A549 (cell line): ENCODE measurements at regions not wholly inside any gene's neighbourhood (a gene's known extent, or its start where the extent isn't known, plus 50 kb on each side); places are given as distances from the start of the nearest gene placed in this dataset.

Source experiments
- CBX8 ChIP-seq: fragments of 200-600 bp; sonication (generic); IDR thresholded peaks from 2 replicates; pipeline ENCODE4 v1.6.1; 2016
- EP300 ChIP-seq, 2 experiments: fragments of >200 bp; sonication (Bioruptor Twin); formaldehyde crosslinking; IDR thresholded peaks; 2 replicates in 1 of 2; 3 replicates in 1 of 2; pipeline ENCODE4 v1.6.1; 2016 to 2017
- HOXA7 ChIP-seq: fragments of 250-450 bp; sonication (Bioruptor Pico); IDR thresholded peaks from 2 replicates; pipeline ENCODE4 v1.5.0; 2020; ENCODE audit warnings: mild to moderate bottlenecking, moderate library complexity
- JUNB ChIP-seq: fragments of >200 bp; sonication (Bioruptor Twin); formaldehyde crosslinking; IDR thresholded peaks from 2 replicates; pipeline ENCODE4 v1.6.1; 2016
- MAZ ChIP-seq: fragments of 150-350 bp; IDR thresholded peaks from 2 replicates; pipeline ENCODE4 v1.6.1; 2014; ENCODE audit warnings: antibody characterized with exemption, low read depth, low read length, borderline replicate concordance
- NR3C1 ChIP-seq: fragments of >200 bp; sonication (Bioruptor Twin); formaldehyde crosslinking; IDR thresholded peaks from 3 replicates; pipeline ENCODE4 v1.6.1; 2017
- PHF8 ChIP-seq: fragments of 200-600 bp; sonication (generic); IDR thresholded peaks from 2 replicates; pipeline ENCODE4 v1.6.1; 2016; ENCODE audit warnings: low read depth, mild to moderate bottlenecking, antibody characterized with exemption, moderate library complexity, borderline replicate concordance
- POLR2A ChIP-seq: IDR thresholded peaks from 2 replicates; pipeline ENCODE4 v1.6.1; 2012; ENCODE audit warnings: mild to moderate bottlenecking, low read length
- RFX5 ChIP-seq: fragments of 450-650 bp; IDR thresholded peaks from 2 replicates; pipeline ENCODE4 v1.7.1; 2014; ENCODE audit warnings: antibody characterized with exemption, mild to moderate bottlenecking, moderate library complexity
- RNF2 ChIP-seq: fragments of 200-600 bp; sonication (generic); IDR thresholded peaks from 2 replicates; pipeline ENCODE4 v1.6.1; 2016; ENCODE audit warnings: low read depth, mild to moderate bottlenecking, antibody characterized with exemption, moderate library complexity, borderline replicate concordance
- ZFP36 ChIP-seq: fragments of 450-650 bp; IDR thresholded peaks from 2 replicates; pipeline ENCODE4 v1.6.1; 2014; ENCODE audit warnings: borderline replicate concordance; ENCODE audit not compliant: partially characterized antibody
- ZSCAN20 ChIP-seq: fragments of 250-450 bp; sonication (Bioruptor Pico); IDR thresholded peaks from 2 replicates; pipeline ENCODE4 v1.8.0; 2022; ENCODE audit warnings: mild to moderate bottlenecking, moderate library complexity
- TF ChIP-seq, protein P1 (sequence below): fragments of >200 bp; sonication (Bioruptor Twin); formaldehyde crosslinking; IDR thresholded peaks from 3 replicates; pipeline ENCODE4 v1.5.1; 2016
- TF ChIP-seq, protein P2 (sequence below): IDR thresholded peaks from 2 replicates; pipeline ENCODE4 v1.6.1; 2012

DNA sequence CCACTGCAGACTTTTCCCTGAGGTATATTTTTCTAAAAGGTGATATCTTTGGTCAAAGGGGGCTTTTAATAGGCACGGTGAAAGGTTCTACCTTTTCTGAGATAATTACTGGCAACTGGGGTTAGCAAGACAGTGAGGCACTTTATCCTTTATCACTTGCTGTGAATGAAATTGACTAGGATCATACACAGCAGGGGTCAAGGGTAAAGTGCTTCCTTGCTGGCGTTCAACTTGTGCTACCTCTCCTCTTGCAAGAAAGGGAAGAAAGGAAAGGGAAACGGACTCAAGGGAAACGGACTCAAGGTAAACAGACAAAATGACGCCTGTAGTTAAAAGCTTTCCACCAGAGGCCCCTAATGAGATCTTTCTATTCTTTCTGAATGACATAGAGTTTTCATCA is 78.6 kb upstream of the RAPGEF2 start:
- TF ChIP-seq, protein P1, sequence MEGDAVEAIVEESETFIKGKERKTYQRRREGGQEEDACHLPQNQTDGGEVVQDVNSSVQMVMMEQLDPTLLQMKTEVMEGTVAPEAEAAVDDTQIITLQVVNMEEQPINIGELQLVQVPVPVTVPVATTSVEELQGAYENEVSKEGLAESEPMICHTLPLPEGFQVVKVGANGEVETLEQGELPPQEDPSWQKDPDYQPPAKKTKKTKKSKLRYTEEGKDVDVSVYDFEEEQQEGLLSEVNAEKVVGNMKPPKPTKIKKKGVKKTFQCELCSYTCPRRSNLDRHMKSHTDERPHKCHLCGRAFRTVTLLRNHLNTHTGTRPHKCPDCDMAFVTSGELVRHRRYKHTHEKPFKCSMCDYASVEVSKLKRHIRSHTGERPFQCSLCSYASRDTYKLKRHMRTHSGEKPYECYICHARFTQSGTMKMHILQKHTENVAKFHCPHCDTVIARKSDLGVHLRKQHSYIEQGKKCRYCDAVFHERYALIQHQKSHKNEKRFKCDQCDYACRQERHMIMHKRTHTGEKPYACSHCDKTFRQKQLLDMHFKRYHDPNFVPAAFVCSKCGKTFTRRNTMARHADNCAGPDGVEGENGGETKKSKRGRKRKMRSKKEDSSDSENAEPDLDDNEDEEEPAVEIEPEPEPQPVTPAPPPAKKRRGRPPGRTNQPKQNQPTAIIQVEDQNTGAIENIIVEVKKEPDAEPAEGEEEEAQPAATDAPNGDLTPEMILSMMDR = no peak
- no peak for TF ChIP-seq NR3C1
- TF ChIP-seq EP300 (IDR thresholded peaks at IDR 0.05) = no peak
- no peak for TF ChIP-seq CBX8
- TF ChIP-seq, protein P2, sequence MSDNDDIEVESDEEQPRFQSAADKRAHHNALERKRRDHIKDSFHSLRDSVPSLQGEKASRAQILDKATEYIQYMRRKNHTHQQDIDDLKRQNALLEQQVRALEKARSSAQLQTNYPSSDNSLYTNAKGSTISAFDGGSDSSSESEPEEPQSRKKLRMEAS = no peak
- TF ChIP-seq PHF8 = no peak
- TF ChIP-seq JUNB = no peak
- no peak for TF ChIP-seq MAZ
- TF ChIP-seq POLR2A = no peak
- no peak for TF ChIP-seq RFX5
- TF ChIP-seq ZFP36 = no peak
- TF ChIP-seq ZSCAN20 (CRISPR knock-in tag) = no peak
- no peak for TF ChIP-seq RNF2
- no peak for TF ChIP-seq HOXA7 (CRISPR knock-in tag)
